ENCODE measurements at regions not wholly inside any gene's neighbourhood (a gene's known extent, or its start where the extent isn't known, plus 50 kb on each side); places are given as distances from the start of the nearest gene placed in this dataset.

DNA sequence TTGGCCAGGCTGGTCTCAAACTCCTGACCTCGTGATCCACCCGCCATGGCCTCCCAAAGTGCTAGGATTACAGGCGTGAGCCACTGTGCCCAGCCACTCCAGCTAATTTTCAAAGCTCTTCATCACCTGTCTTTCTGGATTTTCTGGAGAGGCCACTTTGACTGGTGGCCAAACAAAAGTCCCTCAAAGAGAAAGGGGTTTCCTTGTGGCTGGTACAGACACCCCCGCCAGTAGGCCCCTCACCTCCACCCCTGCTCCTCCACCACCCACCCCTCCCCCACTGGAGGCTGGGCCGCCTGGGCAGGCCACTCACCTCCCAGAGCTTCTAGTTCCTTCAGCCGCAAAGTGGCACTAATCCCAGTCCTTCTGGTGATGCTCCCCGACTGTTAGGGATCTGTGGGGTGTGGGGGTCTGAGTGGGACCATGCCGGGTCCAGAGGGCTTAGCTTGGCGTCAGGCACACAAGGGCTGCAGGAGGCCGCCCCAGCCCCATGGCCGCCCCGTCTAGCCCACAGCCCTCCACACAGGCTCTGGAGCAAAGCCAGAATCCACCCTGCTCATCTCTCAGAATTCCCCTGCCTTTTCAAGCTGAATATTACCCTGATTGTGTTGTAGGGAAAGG, 182.0 kb upstream of the IER5L start:
- Mint-ChIP-seq H3K4me3 (no peak overlapping the region), H3K4me1 (no peaks in the 10 kb centered on the region), H3K27me3 (ENCODE audit: low read depth in 2 of 2) (peaks cover 0 to 2% of the 10 kb centered on the region in 2 donors), H3K27ac (no peak overlapping the region), H3K36me3 (no peaks in the 10 kb centered on the region), H3K9me3 (no peaks in the 10 kb centered on the region)
- DNase-seq = no peak
- Histone ChIP-seq H3K36me3 (ENCODE audit: control insufficient read depth, insufficient read depth, low read length) (no peaks in the 10 kb centered on the region), H3K9me3 (ENCODE audit: control insufficient read depth, insufficient read depth, low read length) (peaks cover 7% of the 10 kb centered on the region), H3K27ac (ENCODE audit: low read length) (no peak overlapping the region), H3K27me3 (ENCODE audit: control insufficient read depth, insufficient read depth, low read length) (no peaks in the 10 kb centered on the region), H3K4me3 (ENCODE audit: low read length) (no peak overlapping the region), H3K4me1 (ENCODE audit: control insufficient read depth, insufficient read depth, low read length) (no peaks in the 10 kb centered on the region)
- ATAC-seq = no peak
- intact Hi-C loops (cut with micrococcal nuclease) = no loop called here
- TF ChIP-seq, protein P1, sequence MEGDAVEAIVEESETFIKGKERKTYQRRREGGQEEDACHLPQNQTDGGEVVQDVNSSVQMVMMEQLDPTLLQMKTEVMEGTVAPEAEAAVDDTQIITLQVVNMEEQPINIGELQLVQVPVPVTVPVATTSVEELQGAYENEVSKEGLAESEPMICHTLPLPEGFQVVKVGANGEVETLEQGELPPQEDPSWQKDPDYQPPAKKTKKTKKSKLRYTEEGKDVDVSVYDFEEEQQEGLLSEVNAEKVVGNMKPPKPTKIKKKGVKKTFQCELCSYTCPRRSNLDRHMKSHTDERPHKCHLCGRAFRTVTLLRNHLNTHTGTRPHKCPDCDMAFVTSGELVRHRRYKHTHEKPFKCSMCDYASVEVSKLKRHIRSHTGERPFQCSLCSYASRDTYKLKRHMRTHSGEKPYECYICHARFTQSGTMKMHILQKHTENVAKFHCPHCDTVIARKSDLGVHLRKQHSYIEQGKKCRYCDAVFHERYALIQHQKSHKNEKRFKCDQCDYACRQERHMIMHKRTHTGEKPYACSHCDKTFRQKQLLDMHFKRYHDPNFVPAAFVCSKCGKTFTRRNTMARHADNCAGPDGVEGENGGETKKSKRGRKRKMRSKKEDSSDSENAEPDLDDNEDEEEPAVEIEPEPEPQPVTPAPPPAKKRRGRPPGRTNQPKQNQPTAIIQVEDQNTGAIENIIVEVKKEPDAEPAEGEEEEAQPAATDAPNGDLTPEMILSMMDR (IDR thresholded peaks at IDR 0.05) = no peak
- WGBS (ENCODE audit: insufficient coverage) = 95% methylated on average over 11 of the region's 12 CpGs

DNA sequence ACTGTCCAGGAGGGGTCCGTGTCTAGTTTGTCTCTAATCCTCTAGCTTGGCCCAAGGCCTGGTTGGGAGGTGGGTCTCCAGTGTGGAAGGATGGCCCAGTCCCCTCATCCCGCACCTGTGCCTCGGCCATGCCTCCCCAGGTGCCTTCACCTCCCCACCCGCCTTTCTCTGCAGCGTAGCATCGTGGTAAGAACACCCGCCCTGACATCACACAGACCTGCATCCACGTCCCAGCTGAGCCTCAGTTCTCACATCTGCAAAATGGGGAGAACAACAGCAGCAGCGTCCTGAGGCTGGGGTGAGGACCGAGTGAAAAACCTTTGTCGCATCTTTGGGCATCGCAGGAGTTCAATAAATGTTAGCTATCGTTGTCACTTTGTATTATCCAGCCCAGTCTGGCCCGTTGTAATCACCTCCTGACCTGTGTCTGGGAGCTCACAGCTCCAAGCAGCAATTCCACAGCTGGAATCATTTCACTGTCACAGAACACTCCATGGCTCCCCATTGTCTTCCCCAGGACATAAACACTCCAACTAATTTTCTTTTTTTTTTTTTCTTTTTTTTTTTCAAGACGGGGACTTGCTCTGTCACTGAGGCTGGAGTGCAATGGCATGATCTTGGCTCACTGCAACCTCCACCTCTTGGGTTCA, 181.2 kb upstream of the IER5L start:
- Mint-ChIP-seq H3K27me3 (ENCODE audit: low read depth in 2 of 2) (peaks cover 0 to 2% of the 10 kb centered on the region in 2 donors), H3K4me3 (no peak overlapping the region), H3K27ac (no peak overlapping the region), H3K9me3 (no peaks in the 10 kb centered on the region), H3K4me1 (no peaks in the 10 kb centered on the region), H3K36me3 (no peaks in the 10 kb centered on the region)
- H3K9me3 ChIP-seq (ENCODE audit: control insufficient read depth, insufficient read depth, low read length) = peaks cover 7% of the 10 kb centered on the region
- no peaks in the 10 kb centered on the region for H3K36me3 ChIP-seq (ENCODE audit: control insufficient read depth, insufficient read depth, low read length)
- no peak overlapping the region for H3K4me3 ChIP-seq (ENCODE audit: low read length)
- no peak for ATAC-seq
- no peaks in the 10 kb centered on the region for H3K4me1 ChIP-seq (ENCODE audit: control insufficient read depth, insufficient read depth, low read length)
- DNase-seq = no peak
- TF ChIP-seq, protein P1 (IDR thresholded peaks at IDR 0.05) = no peak
- WGBS (ENCODE audit: insufficient coverage) = 92% methylated on average over 15 of the region's 15 CpGs
- intact Hi-C loops (cut with micrococcal nuclease) = no loop called here
- H3K27me3 ChIP-seq (ENCODE audit: control insufficient read depth, insufficient read depth, low read length) = no peaks in the 10 kb centered on the region
- no peak overlapping the region for H3K27ac ChIP-seq (ENCODE audit: low read length)

DNA sequence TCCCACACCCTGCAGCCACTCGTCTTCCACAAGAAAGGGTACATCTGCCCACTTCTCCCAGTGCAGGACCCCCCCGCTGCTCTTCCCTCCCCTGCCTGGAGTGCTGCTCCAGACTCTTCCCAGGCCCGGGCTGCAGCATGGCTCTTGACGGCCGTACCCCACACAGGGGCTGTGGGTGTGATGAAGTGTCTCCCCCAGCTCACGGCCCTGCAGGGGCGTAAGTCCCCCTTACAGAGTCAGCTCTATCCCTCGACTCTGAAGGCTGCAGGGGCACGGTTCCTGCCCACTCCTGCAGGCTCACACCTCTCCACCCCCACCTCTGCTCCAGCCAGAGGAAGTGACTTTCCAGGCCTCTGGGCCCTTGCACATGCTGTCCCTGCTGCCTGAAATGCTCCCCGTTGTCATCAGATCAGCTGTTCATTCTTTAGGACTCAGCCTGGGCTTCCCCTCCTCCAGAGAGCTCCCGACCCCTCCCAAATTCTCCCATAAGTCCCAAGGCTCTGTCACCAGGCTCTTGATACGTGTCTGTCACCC, 180.6 kb upstream of the IER5L start:
- TF ChIP-seq, protein P1 (IDR thresholded peaks at IDR 0.05) = no peak
- intact Hi-C loops (cut with micrococcal nuclease) = no loop called here
- Histone ChIP-seq H3K27me3 (ENCODE audit: control insufficient read depth, insufficient read depth, low read length) (no peaks in the 10 kb centered on the region), H3K9me3 (ENCODE audit: control insufficient read depth, insufficient read depth, low read length) (peaks cover 7% of the 10 kb centered on the region), H3K27ac (ENCODE audit: low read length) (no peak overlapping the region), H3K4me3 (ENCODE audit: low read length) (no peak overlapping the region), H3K36me3 (ENCODE audit: control insufficient read depth, insufficient read depth, low read length) (no peaks in the 10 kb centered on the region), H3K4me1 (ENCODE audit: control insufficient read depth, insufficient read depth, low read length) (no peaks in the 10 kb centered on the region)
- ATAC-seq (no peak), DNase-seq (no peak)
- Mint-ChIP-seq H3K27me3 (ENCODE audit: low read depth in 2 of 2) (peaks cover 0 to 3% of the 10 kb centered on the region in 2 donors), H3K4me1 (no peaks in the 10 kb centered on the region), H3K36me3 (no peaks in the 10 kb centered on the region), H3K27ac (no peak overlapping the region), H3K9me3 (no peaks in the 10 kb centered on the region), H3K4me3 (no peak overlapping the region)
- WGBS (ENCODE audit: insufficient coverage) = 81% methylated on average over 12 of the region's 12 CpGs

All from natural killer cell (primary cell).